ENCODE measurements at regions not wholly inside any gene's neighbourhood (a gene's known extent, or its start where the extent isn't known, plus 50 kb on each side); places are given as distances from the start of the nearest gene placed in this dataset.

GRCh38 chr7:80999100-80999499 is 80.2 kb upstream of the SEMA3C start:
- CTCF ChIA-PET: interaction anchor here (2.3 kb wide), 1 partner anchor 12 kb away, joined by 6 read pairs; no protein-coding TSS in a partner anchor

GRCh38 chr7:80997841-80998240 is 79.0 kb upstream of the SEMA3C start:
- 88% methylated on average over 7 of the region's 7 CpGs for WGBS (ENCODE audit: missing lambda C conversion rate)
- H3K4me3 ChIP-seq: no peak overlapping the region
- POLR2A ChIA-PET: no interaction called here
- no peak overlapping the region for H3K27ac ChIP-seq
- CTCF ChIA-PET: interaction anchor here (2.3 kb wide), 1 partner anchor 10 kb away, joined by 6 read pairs; no protein-coding TSS in a partner anchor
- H3K4me1 ChIP-seq: no peaks in the 10 kb centered on the region
- H3K9me3 ChIP-seq: no peaks in the 10 kb centered on the region
- FAIRE-seq (no peak), DNase-seq (ENCODE audit: low read depth in 1 of 2, low spot score in 1 of 2) (no peak), ATAC-seq (no peak)
- H3K4me2 ChIP-seq: no peak overlapping the region
- TF ChIP-seq RFX5 (IDR thresholded peaks at IDR 0.05): no peak
- no peak for TF ChIP-seq JUNB (IDR thresholded peaks at IDR 0.05)
- TF ChIP-seq KDM1A (IDR thresholded peaks at IDR 0.05; ENCODE audit: low read depth): no peak
- no peak for TF ChIP-seq NFE2L2 (conservative IDR thresholded peaks at IDR 0.05; ENCODE audit: low read length)
- TF ChIP-seq MAZ (IDR thresholded peaks at IDR 0.05; ENCODE audit: borderline replicate concordance, low read depth, low read length): no peak
- TF ChIP-seq FOSL2 (IDR thresholded peaks at IDR 0.05): no peak
- TF ChIP-seq FOSL2 (CRISPR knock-in tag; IDR thresholded peaks at IDR 0.05): no peak
- no peak for TF ChIP-seq KDM5A (IDR thresholded peaks at IDR 0.05)
- no peak for TF ChIP-seq CBX2 (IDR thresholded peaks at IDR 0.05; ENCODE audit: borderline replicate concordance, low read depth)
- TF ChIP-seq BHLHE40 (IDR thresholded peaks at IDR 0.05; ENCODE audit: low read depth, low read length): no peak
- TF ChIP-seq RCOR1 (IDR thresholded peaks at IDR 0.05; ENCODE audit: low read depth, low read length): no peak
- no peak for TF ChIP-seq MAFK (IDR thresholded peaks at IDR 0.05; ENCODE audit: partially characterized antibody)
- no peak for TF ChIP-seq ATOH8 (CRISPR knock-in tag; IDR thresholded peaks at IDR 0.05; ENCODE audit: low read depth)
- no peak for TF ChIP-seq RNF2 (IDR thresholded peaks at IDR 0.05; ENCODE audit: borderline replicate concordance, low read depth)
- TF ChIP-seq PHF8 (IDR thresholded peaks at IDR 0.05; ENCODE audit: borderline replicate concordance, low read depth): no peak
- no peak for TF ChIP-seq RAD21 (conservative IDR thresholded peaks at IDR 0.05 in 1 of 2, IDR thresholded peaks at IDR 0.05 in 1 of 2)
- no peak for TF ChIP-seq BCL3 (IDR thresholded peaks at IDR 0.05)
- no peak for TF ChIP-seq FOXS1 (CRISPR knock-in tag; IDR thresholded peaks at IDR 0.05)
- TF ChIP-seq POLR2A (IDR thresholded peaks at IDR 0.05; ENCODE audit: low read length): no peak

More at GRCh38 chr7:80999100-80999499, 80.2 kb upstream of the SEMA3C start:
- ATAC-seq: no peak
- DNase-seq (ENCODE audit: low read depth in 1 of 2, low spot score in 1 of 2): no peak
- Histone ChIP-seq H3K4me2 (no peak overlapping the region), H3K4me1 (no peaks in the 10 kb centered on the region; the same call in 2 of the 3 replicates), H3K9me3 (no peaks in the 10 kb centered on the region), H3K4me3 (no peak overlapping the region), H3K27ac (no peak overlapping the region)
- 87% methylated on average over 3 of the region's 3 CpGs for WGBS (ENCODE audit: missing lambda C conversion rate)
- no peak for FAIRE-seq
- TF ChIP-seq HOXB13 (CRISPR knock-in tag; IDR thresholded peaks at IDR 0.05; ENCODE audit: low read depth) (no peak), PHF8 (IDR thresholded peaks at IDR 0.05; ENCODE audit: borderline replicate concordance, low read depth) (no peak), ZSCAN20 (CRISPR knock-in tag; IDR thresholded peaks at IDR 0.05) (no peak), HES2 (IDR thresholded peaks at IDR 0.05) (no peak), RARB (CRISPR knock-in tag; IDR thresholded peaks at IDR 0.05) (no peak), PBX3 (IDR thresholded peaks at IDR 0.05) (no peak), ESRRA (IDR thresholded peaks at IDR 0.05; ENCODE audit: borderline replicate concordance, low read length) (no peak), MAX (IDR thresholded peaks at IDR 0.05) (no peak), FOSL2 (IDR thresholded peaks at IDR 0.05) (no peak), FOSL2 (CRISPR knock-in tag; IDR thresholded peaks at IDR 0.05) (no peak), HMGXB4 (CRISPR knock-in tag; IDR thresholded peaks at IDR 0.05; ENCODE audit: borderline replicate concordance) (no peak), CHD2 (IDR thresholded peaks at IDR 0.05; ENCODE audit: low read length, partially characterized antibody) (no peak), EHMT2 (IDR thresholded peaks at IDR 0.05; ENCODE audit: low read depth) (no peak), ATOH8 (CRISPR knock-in tag; IDR thresholded peaks at IDR 0.05; ENCODE audit: low read depth) (no peak), EHF (CRISPR knock-in tag; IDR thresholded peaks at IDR 0.05) (no peak), MAZ (IDR thresholded peaks at IDR 0.05; ENCODE audit: borderline replicate concordance, low read depth, low read length) (no peak), MYC (IDR thresholded peaks at IDR 0.05; ENCODE audit: borderline replicate concordance, low read length) (no peak)
- POLR2A ChIA-PET: no interaction called here
